ENCODE measurements at regions not wholly inside any gene's neighbourhood (a gene's known extent, or its start where the extent isn't known, plus 50 kb on each side); places are given as distances from the start of the nearest gene placed in this dataset.

DNA sequence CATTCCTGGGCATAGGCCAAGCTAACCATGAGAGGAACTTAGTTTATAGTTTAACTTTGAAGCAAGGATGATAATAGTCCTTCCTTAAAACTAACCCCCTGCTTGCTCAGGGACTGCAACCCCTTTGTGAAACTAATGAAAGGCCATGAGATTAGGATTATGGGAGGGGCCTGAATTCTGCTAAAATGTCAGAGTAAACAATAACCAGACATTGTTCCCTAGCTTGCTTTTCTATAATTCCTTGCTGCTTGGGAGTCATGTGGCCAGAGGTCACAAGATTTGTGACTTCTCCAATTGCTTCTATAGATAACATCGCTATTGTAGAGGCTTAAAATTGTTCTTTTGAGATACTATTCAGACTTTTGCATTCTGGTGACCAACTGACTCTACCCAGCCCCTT lies 634.0 kb downstream of the TBC1D4 start (continued):
- TF ChIP-seq, protein P1, sequence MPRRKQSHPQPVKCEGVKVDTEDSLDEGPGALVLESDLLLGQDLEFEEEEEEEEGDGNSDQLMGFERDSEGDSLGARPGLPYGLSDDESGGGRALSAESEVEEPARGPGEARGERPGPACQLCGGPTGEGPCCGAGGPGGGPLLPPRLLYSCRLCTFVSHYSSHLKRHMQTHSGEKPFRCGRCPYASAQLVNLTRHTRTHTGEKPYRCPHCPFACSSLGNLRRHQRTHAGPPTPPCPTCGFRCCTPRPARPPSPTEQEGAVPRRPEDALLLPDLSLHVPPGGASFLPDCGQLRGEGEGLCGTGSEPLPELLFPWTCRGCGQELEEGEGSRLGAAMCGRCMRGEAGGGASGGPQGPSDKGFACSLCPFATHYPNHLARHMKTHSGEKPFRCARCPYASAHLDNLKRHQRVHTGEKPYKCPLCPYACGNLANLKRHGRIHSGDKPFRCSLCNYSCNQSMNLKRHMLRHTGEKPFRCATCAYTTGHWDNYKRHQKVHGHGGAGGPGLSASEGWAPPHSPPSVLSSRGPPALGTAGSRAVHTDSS (CRISPR knock-in tag; conservative IDR thresholded peaks at IDR 0.05): no peak
- TF ChIP-seq, protein P2, sequence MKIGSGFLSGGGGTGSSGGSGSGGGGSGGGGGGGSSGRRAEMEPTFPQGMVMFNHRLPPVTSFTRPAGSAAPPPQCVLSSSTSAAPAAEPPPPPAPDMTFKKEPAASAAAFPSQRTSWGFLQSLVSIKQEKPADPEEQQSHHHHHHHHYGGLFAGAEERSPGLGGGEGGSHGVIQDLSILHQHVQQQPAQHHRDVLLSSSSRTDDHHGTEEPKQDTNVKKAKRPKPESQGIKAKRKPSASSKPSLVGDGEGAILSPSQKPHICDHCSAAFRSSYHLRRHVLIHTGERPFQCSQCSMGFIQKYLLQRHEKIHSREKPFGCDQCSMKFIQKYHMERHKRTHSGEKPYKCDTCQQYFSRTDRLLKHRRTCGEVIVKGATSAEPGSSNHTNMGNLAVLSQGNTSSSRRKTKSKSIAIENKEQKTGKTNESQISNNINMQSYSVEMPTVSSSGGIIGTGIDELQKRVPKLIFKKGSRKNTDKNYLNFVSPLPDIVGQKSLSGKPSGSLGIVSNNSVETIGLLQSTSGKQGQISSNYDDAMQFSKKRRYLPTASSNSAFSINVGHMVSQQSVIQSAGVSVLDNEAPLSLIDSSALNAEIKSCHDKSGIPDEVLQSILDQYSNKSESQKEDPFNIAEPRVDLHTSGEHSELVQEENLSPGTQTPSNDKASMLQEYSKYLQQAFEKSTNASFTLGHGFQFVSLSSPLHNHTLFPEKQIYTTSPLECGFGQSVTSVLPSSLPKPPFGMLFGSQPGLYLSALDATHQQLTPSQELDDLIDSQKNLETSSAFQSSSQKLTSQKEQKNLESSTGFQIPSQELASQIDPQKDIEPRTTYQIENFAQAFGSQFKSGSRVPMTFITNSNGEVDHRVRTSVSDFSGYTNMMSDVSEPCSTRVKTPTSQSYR (CRISPR knock-in tag; IDR thresholded peaks at IDR 0.05; ENCODE audit: borderline replicate concordance): no peak
- TF ChIP-seq, protein P3, sequence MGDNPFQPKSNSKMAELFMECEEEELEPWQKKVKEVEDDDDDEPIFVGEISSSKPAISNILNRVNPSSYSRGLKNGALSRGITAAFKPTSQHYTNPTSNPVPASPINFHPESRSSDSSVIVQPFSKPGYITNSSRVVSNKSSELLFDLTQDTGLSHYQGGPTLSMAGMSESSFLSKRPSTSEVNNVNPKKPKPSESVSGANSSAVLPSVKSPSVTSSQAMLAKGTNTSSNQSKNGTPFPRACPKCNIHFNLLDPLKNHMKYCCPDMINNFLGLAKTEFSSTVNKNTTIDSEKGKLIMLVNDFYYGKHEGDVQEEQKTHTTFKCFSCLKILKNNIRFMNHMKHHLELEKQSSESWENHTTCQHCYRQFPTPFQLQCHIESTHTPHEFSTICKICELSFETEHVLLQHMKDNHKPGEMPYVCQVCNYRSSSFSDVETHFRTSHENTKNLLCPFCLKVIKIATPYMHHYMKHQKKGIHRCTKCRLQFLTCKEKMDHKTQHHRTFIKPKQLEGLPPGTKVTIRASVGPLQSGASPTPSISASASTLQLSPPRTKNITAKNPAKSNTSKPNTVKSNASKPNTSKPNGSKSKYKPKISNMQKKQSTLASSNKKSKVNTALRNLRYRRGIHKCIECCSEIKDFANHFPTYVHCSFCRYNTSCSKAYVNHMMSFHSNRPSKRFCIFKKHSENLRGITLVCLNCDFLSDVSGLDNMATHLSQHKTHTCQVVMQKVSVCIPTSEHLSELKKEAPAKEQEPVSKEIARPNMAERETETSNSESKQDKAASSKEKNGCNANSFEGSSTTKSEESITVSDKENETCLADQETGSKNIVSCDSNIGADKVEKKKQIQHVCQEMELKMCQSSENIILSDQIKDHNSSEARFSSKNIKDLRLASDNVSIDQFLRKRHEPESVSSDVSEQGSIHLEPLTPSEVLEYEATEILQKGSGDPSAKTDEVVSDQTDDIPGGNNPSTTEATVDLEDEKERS (CRISPR knock-in tag; IDR thresholded peaks at IDR 0.05): no peak

DNA sequence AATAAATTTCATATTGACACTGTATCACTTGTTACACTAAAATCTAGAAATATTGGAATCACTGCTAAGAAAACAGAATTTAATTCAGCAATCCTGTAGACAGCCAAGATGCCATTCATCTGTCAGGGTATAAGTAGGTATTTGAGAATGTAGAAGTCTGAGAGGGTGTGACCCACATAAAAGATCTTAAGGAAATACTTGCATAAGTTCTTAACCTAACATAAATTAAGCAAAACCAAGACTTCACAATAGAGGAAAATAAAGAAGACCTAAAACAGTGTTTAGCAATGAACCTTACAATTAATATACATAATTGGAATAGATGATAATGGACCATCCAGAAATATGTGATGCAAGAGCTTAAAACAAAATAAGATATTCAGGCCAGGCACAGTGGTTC lies 636.2 kb downstream of the TBC1D4 start:
- no peak overlapping the region for H3K4me3 ChIP-seq (replicated peaks in 1 of 3; ENCODE audit: insufficient read depth in 1 of 3, low read depth in 2 of 3, low read length in 3 of 3)
- FAIRE-seq: no peak
- H3K4me1 ChIP-seq (ENCODE audit: insufficient read depth, low read length): no peaks in the 10 kb centered on the region
- H3K27ac ChIP-seq (ENCODE audit: extremely low read length, insufficient read depth, low read length): no peak overlapping the region
- H3K27me3 ChIP-seq (ENCODE audit: control insufficient read depth in 1 of 2, insufficient read depth in 2 of 2, low read length in 2 of 2): no peaks in the 10 kb centered on the region
- no peak overlapping the region for H2AFZ ChIP-seq (ENCODE audit: low read length)
- no peak for DNase-seq (ENCODE audit: low spot score)
- no TSS peak for BruUV-seq (replicated peaks)
- no peak for ATAC-seq
- H3K36me3 ChIP-seq (replicated peaks in 1 of 2; ENCODE audit: control insufficient read depth in 1 of 2, insufficient read depth in 2 of 2, low read length in 2 of 2): no peaks in the 10 kb centered on the region
- in situ Hi-C loops (cut with HindIII; ENCODE audit: extremely low pct_ligation_motif_present, low pct_unique_long_range_greater_than_20kb): no loop called here
- H3K9me3 ChIP-seq (ENCODE audit: low read length): peaks cover 6% of the 10 kb centered on the region; the same call in 1 of the 2 replicates
- H3K79me2 ChIP-seq (ENCODE audit: insufficient read depth, low read length): no peaks in the 10 kb centered on the region
- no peak overlapping the region for H3K4me2 ChIP-seq (ENCODE audit: low read depth, low read length)
- no peak overlapping the region for H3K9ac ChIP-seq (ENCODE audit: insufficient read depth, low read depth, low read length)
- H4K20me1 ChIP-seq (ENCODE audit: insufficient read depth, low read length): no peaks in the 10 kb centered on the region
- POLR2A ChIA-PET: no interaction called here
- CTCF ChIA-PET (ENCODE audit: low intra/inter-chr PET ratio, low total read pairs): no interaction called here
- intact Hi-C loops (cut with micrococcal nuclease; ENCODE audit: unreplicated experiment): no loop called here
- TF ChIP-seq ZNF570 (CRISPR knock-in tag; IDR thresholded peaks at IDR 0.05; ENCODE audit: borderline replicate concordance) (no peak), ZNF629 (CRISPR knock-in tag; conservative IDR thresholded peaks at IDR 0.05) (no peak), ZFP36L2 (CRISPR knock-in tag; IDR thresholded peaks at IDR 0.05) (no peak), GABPB1 (CRISPR knock-in tag; IDR thresholded peaks at IDR 0.05) (no peak)
